Peyer's patch (tissue), 4 donors: ENCODE measurements at regions not wholly inside any gene's neighbourhood (a gene's known extent, or its start where the extent isn't known, plus 50 kb on each side); places are given as distances from the start of the nearest gene placed in this dataset.
A peak's percentile ranks its signal among the peaks of the same experiment; 100 is the strongest.

Source experiments
- DNase-seq, 3 donors: peaks; one replicate each; pipeline ENCODE4 v3.0.0-alpha.2; 2017 to 2019
- H3K27ac ChIP-seq, 4 donors: fragments of 200-600 bp; sonication (generic); one replicate each; pipeline ENCODE4 v1.5.1; 2016 to 2019
- H3K27me3 ChIP-seq, 2 donors: fragments of 200-600 bp; sonication (generic); one replicate each; pipeline ENCODE4 v1.5.1; 2019
- H3K36me3 ChIP-seq, 3 donors: fragments of 200-600 bp; sonication (generic); one replicate each; pipeline ENCODE4 v1.5.1; 2016 to 2019
- H3K4me1 ChIP-seq, 4 donors: fragments of 200-600 bp; sonication (generic); one replicate each; pipeline ENCODE4 v1.5.1; 2016 to 2019
- H3K4me3 ChIP-seq, 4 donors: fragments of 200-600 bp; sonication (generic); 1 replicate in 3 of 4; 2 replicates in 1 of 4; pipeline ENCODE4 v1.5.1; 2016 to 2019; ENCODE audit warnings: mild to moderate bottlenecking in 1 of 4
- H3K9me3 ChIP-seq, 4 donors: fragments of 200-600 bp; sonication (generic); one replicate each; pipeline ENCODE4 v1.5.1; 2016 to 2019; ENCODE audit warnings: mild to moderate bottlenecking in 1 of 4
- POLR2A ChIP-seq, 2 donors: fragments of 450-650 bp; IDR thresholded peaks; one replicate each; pipeline ENCODE4 v1.5.1; 2017; ENCODE audit warnings: antibody characterized with exemption in 2 of 2, mild to moderate bottlenecking in 2 of 2, moderate library complexity in 2 of 2
- TF ChIP-seq, protein P1 (sequence below), 6 experiments: fragments of 450-650 bp in 4 of 6; fragments of 200-600 bp in 2 of 6; sonication (generic) in 1 of 6; IDR thresholded peaks; one replicate each; pipeline ENCODE4 v1.5.1; 2017 to 2019; ENCODE audit warnings: antibody characterized with exemption in 6 of 6, mild to moderate bottlenecking in 3 of 6, moderate library complexity in 1 of 6

DNA sequence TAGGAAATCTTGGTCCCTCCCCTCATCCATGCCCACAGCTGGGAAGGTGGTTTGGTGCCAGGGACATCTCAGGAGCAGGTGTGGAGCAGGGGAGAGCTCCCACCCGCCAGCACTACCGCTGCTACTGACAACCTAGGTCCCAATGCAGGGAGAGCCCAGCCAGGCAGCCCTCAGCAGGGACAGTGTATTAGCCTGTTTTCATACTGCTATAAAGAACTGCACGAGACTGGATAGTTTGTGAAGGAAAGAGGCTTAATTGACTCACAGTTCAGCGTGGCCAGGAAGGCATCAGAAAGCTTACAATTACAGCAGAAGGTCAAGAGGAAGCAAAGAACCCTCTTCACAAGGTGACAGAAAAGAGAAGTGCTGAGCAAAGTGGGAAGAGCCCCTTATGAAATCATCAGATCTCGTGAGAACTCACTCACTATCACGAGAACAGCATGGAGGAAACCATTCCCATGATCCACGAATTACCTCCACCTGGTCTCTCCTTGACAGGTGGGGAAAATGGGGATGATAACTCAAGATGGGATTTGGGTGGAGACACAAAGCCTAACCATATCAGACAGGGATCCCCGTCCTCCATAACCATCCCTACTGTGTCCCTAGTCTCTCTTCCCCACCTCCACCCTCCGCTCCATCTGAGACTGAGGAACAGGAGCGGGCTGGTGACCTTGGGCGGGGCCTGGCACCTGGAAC is 218.6 kb downstream of the TBC1D2B start:
- Histone ChIP-seq H3K4me1 (no peaks in the 10 kb centered on the region), H3K4me3 (no peak overlapping the region), H3K9me3 (no peaks in the 10 kb centered on the region), H3K27me3 (no peaks in the 10 kb centered on the region), H3K27ac (no peak overlapping the region), H3K36me3 (no peaks in the 10 kb centered on the region)
- DNase-seq, result peak in 1 of 3 donors; percentile 33
- TF ChIP-seq, protein P1, sequence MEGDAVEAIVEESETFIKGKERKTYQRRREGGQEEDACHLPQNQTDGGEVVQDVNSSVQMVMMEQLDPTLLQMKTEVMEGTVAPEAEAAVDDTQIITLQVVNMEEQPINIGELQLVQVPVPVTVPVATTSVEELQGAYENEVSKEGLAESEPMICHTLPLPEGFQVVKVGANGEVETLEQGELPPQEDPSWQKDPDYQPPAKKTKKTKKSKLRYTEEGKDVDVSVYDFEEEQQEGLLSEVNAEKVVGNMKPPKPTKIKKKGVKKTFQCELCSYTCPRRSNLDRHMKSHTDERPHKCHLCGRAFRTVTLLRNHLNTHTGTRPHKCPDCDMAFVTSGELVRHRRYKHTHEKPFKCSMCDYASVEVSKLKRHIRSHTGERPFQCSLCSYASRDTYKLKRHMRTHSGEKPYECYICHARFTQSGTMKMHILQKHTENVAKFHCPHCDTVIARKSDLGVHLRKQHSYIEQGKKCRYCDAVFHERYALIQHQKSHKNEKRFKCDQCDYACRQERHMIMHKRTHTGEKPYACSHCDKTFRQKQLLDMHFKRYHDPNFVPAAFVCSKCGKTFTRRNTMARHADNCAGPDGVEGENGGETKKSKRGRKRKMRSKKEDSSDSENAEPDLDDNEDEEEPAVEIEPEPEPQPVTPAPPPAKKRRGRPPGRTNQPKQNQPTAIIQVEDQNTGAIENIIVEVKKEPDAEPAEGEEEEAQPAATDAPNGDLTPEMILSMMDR (IDR thresholded peaks at IDR 0.05), result no peak
- TF ChIP-seq POLR2A (IDR thresholded peaks at IDR 0.05), result no peak

DNA sequence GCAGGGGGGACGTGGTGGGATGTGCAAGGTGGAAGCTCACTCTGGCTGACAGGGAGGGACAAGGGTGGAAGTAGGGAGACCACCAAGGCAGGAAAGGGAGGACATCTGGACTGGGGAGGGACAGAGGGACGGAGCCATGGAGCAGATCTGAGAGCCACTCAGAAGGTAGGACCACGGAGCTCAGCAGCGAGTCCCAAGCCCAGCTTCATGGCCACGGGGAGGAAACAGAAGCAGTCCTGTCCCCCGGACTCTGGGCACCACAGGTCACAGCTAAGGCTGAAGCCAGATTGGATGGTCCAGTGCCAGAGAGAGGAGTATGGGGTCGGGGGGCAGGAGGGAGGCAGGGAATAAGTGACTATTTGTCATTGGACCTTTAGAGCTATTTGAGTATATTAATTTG is 220.1 kb downstream of the TBC1D2B start:
- Histone ChIP-seq H3K4me1 (no peaks in the 10 kb centered on the region), H3K36me3 (no peaks in the 10 kb centered on the region), H3K4me3 (no peak overlapping the region), H3K9me3 (no peaks in the 10 kb centered on the region), H3K27ac (no peak overlapping the region), H3K27me3 (no peaks in the 10 kb centered on the region)
- no peak for DNase-seq
- no peak for TF ChIP-seq POLR2A (IDR thresholded peaks at IDR 0.05)
- TF ChIP-seq, protein P1 (IDR thresholded peaks at IDR 0.05), result no peak

DNA sequence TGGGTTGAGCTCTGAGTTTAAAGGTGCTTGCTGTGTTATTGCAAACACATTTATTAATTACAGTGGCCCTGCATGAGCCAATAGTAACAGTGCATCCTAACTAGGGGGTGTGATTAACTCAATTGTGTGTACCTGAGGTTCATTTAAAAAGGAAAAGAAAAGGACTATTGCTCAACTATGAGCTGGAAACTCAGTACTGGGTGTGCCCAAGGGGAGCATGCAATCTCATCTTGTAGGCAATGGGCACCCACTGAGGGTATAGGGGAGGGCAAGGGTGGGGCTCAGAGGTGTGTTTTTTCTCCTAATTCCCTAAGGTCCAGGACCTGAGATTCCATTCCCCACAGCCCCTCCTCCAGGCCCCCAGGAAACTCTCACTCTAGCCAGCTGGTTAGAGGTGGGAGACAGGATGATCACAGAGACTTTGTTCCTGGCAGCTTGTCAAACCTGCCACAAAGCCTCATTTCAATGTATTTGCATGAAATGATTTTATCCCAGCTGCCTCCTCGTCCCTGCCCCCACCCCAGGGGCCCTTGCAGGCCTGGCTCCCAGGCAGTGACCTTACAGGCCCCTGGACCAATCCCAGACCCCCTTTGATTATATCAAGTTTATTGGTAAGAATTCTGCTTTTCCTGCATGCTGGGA is 220.7 kb downstream of the TBC1D2B start:
- TF ChIP-seq, protein P1 (IDR thresholded peaks at IDR 0.05), result no peak
- no peak for TF ChIP-seq POLR2A (IDR thresholded peaks at IDR 0.05)
- Histone ChIP-seq H3K27me3 (no peaks in the 10 kb centered on the region), H3K4me1 (no peaks in the 10 kb centered on the region), H3K27ac (no peak overlapping the region), H3K9me3 (no peaks in the 10 kb centered on the region), H3K36me3 (no peaks in the 10 kb centered on the region), H3K4me3 (no peak overlapping the region)
- DNase-seq, result no peak

DNA sequence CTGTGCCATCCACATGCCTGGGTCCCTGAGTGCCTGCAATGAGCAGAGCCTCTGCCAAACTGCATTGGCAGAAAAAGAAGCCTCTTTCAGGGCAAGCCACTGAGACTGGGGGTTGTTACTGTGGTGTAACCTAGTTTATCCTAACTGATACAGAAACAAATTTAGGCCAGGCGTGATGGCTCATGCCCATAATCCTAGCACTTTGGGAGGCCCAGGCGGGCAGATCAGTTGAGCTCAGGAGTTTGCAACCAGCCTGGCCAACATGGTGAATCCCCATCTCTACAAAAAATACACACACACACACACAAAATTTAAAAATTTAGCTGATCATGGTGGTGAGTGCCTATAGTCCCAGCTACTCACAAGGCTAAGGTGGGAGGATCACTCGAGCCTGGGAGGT is 221.6 kb downstream of the TBC1D2B start:
- no peak for DNase-seq
- no peaks in the 10 kb centered on the region for H3K9me3 ChIP-seq
- no peak overlapping the region for H3K4me3 ChIP-seq
- TF ChIP-seq, protein P1 (IDR thresholded peaks at IDR 0.05), result no peak
- TF ChIP-seq POLR2A (IDR thresholded peaks at IDR 0.05), result no peak
- H3K4me1 ChIP-seq, result no peaks in the 10 kb centered on the region
- H3K36me3 ChIP-seq, result no peaks in the 10 kb centered on the region
- no peak overlapping the region for H3K27ac ChIP-seq
- H3K27me3 ChIP-seq, result no peaks in the 10 kb centered on the region

DNA sequence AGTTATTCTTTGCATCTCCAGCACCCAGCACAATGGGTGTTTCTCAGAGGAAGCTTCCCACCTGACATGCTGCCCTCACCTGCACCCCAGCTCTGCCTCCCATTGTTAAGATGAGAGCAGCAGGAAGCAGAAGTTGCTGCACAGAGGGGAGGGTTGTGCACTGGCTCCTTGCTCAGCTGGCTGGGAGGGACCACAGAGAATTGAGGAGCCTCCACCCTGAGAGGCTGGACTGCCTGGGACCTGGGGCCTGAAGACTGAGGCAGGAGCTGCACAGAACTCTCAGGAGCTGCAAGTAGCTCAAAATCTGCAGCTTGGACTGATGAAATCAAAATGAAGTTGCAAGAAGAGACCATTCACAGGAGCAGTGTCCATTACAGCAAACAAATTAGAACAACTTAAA is 222.3 kb upstream of the LINGO1 start:
- H3K9me3 ChIP-seq, result no peaks in the 10 kb centered on the region
- TF ChIP-seq, protein P1 (IDR thresholded peaks at IDR 0.05), result no peak
- TF ChIP-seq POLR2A (IDR thresholded peaks at IDR 0.05), result no peak
- no peak for DNase-seq

More for the DNA sequence above, 222.3 kb upstream of the LINGO1 start:
- H3K4me3 ChIP-seq, result no peak overlapping the region
- H3K27ac ChIP-seq, result no peak overlapping the region
- no peaks in the 10 kb centered on the region for H3K4me1 ChIP-seq
- no peaks in the 10 kb centered on the region for H3K36me3 ChIP-seq
- H3K27me3 ChIP-seq, result no peaks in the 10 kb centered on the region
